OCI-LY1 (cell line): ENCODE measurements at regions not wholly inside any gene's neighbourhood (a gene's known extent, or its start where the extent isn't known, plus 50 kb on each side); places are given as distances from the start of the nearest gene placed in this dataset.

Source experiments
- CTCF ChIP-seq: fragments of 200-600 bp; sonication (generic), shearing (Covaris generic); IDR thresholded peaks from 2 replicates; pipeline ENCODE4 v1.5.1; 2017; ENCODE audit warnings: mild to moderate bottlenecking, antibody characterized with exemption, low read length, moderate library complexity, mixed read lengths
- EZH2 ChIP-seq: fragments of 200-600 bp; sonication (generic), shearing (Covaris generic); IDR thresholded peaks from 2 replicates; pipeline ENCODE4 v1.8.0; 2017; ENCODE audit warnings: borderline replicate concordance, mixed run types, mild to moderate bottlenecking, antibody characterized with exemption, low read length, moderate library complexity, mixed read lengths

- TF ChIP-seq CTCF (no peak), EZH2 (no peak)
Measured at GRCh38 chr5:60340965-60341471, 358.9 kb downstream of the DEPDC1B start.
